Glutamatergic neuron (in vitro differentiated cells): ENCODE measurements at regions not wholly inside any gene's neighbourhood (a gene's known extent, or its start where the extent isn't known, plus 50 kb on each side); places are given as distances from the start of the nearest gene placed in this dataset.

Source experiments
- DNase-seq: peaks from one replicate; pipeline ENCODE4 v3.0.0; 2022
- H3K27ac Mint-ChIP-seq: one replicate; pipeline ENCODE4 v1.8.0; 2020; ENCODE audit warnings: mild to moderate bottlenecking, mixed read lengths, inconsistent platforms; ENCODE audit not compliant: unreplicated experiment
- H3K27me3 Mint-ChIP-seq: one replicate; pipeline ENCODE4 v1.8.0; 2020; ENCODE audit warnings: mild to moderate bottlenecking, moderate library complexity, mixed read lengths, inconsistent platforms; ENCODE audit not compliant: unreplicated experiment
- H3K36me3 Mint-ChIP-seq: one replicate; pipeline ENCODE4 v1.8.0; 2020; ENCODE audit warnings: mild to moderate bottlenecking, mixed read lengths, inconsistent platforms; ENCODE audit not compliant: unreplicated experiment
- H3K4me1 Mint-ChIP-seq: one replicate; pipeline ENCODE4 v1.8.0; 2020; ENCODE audit warnings: mild to moderate bottlenecking, low read depth, mixed read lengths, inconsistent platforms; ENCODE audit not compliant: unreplicated experiment
- H3K4me3 Mint-ChIP-seq: one replicate; pipeline ENCODE4 v1.8.0; 2020; ENCODE audit warnings: mild to moderate bottlenecking, mixed read lengths, inconsistent platforms; ENCODE audit not compliant: unreplicated experiment
- H3K9me3 Mint-ChIP-seq: one replicate; pipeline ENCODE4 v1.8.0; 2020; ENCODE audit warnings: mild to moderate bottlenecking, moderate library complexity, mixed read lengths, inconsistent platforms; ENCODE audit not compliant: unreplicated experiment
- TF ChIP-seq, protein P1 (sequence below): fragments of 200-600 bp; sonication (generic); IDR thresholded peaks from one replicate; pipeline ENCODE4 v1.5.0; 2021; ENCODE audit not compliant: partially characterized antibody, unreplicated experiment

DNA sequence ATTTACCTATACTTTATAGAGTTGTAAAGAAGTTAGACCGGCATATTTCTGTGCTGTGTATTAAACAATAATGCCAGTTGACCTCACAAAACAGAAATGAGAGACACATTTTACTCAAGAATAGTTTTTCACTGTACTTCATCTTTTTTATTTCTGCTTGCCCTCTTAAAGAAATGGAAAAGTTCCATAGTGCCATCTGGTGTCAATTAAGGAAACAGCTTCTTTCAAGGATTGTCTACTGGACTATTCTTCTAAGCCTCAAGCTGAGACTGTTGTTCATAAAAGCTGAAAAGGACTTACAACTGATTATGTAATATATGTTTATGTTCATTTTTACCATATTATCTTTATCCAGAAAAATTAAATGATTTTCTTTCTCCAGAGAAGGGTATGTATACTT, 1523.7 kb downstream of the ARAP2 start:
- Mint-ChIP-seq H3K4me1 (peaks cover 12% of the 10 kb centered on the region), H3K27me3 (peaks cover 2% of the 10 kb centered on the region), H3K9me3 (no peaks in the 10 kb centered on the region), H3K27ac (no peak overlapping the region), H3K4me3 (no peak overlapping the region), H3K36me3 (no peaks in the 10 kb centered on the region)
- no peak for DNase-seq
- TF ChIP-seq, protein P1, sequence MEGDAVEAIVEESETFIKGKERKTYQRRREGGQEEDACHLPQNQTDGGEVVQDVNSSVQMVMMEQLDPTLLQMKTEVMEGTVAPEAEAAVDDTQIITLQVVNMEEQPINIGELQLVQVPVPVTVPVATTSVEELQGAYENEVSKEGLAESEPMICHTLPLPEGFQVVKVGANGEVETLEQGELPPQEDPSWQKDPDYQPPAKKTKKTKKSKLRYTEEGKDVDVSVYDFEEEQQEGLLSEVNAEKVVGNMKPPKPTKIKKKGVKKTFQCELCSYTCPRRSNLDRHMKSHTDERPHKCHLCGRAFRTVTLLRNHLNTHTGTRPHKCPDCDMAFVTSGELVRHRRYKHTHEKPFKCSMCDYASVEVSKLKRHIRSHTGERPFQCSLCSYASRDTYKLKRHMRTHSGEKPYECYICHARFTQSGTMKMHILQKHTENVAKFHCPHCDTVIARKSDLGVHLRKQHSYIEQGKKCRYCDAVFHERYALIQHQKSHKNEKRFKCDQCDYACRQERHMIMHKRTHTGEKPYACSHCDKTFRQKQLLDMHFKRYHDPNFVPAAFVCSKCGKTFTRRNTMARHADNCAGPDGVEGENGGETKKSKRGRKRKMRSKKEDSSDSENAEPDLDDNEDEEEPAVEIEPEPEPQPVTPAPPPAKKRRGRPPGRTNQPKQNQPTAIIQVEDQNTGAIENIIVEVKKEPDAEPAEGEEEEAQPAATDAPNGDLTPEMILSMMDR, result peak; percentile 33

- H3K4me3 Mint-ChIP-seq, result no peak overlapping the region
- H3K9me3 Mint-ChIP-seq, result no peaks in the 10 kb centered on the region
- TF ChIP-seq, protein P1, result no peak
- peaks cover 2% of the 10 kb centered on the region for H3K27me3 Mint-ChIP-seq
- no peak for DNase-seq
- H3K4me1 Mint-ChIP-seq, result peaks cover 12% of the 10 kb centered on the region
- no peak overlapping the region for H3K27ac Mint-ChIP-seq
- H3K36me3 Mint-ChIP-seq, result no peaks in the 10 kb centered on the region
Measured at GRCh38 chr4:34721835-34722234, 1522.5 kb downstream of the ARAP2 start.

GRCh38 chr4:34723605-34724004, 1520.7 kb downstream of the ARAP2 start:
- Mint-ChIP-seq H3K27me3 (peaks cover 2% of the 10 kb centered on the region), H3K9me3 (no peaks in the 10 kb centered on the region), H3K27ac (no peak overlapping the region), H3K4me3 (no peak overlapping the region), H3K36me3 (no peaks in the 10 kb centered on the region), H3K4me1 (peaks cover 3% of the 10 kb centered on the region)
- TF ChIP-seq, protein P1, result no peak
- no peak for DNase-seq

DNA sequence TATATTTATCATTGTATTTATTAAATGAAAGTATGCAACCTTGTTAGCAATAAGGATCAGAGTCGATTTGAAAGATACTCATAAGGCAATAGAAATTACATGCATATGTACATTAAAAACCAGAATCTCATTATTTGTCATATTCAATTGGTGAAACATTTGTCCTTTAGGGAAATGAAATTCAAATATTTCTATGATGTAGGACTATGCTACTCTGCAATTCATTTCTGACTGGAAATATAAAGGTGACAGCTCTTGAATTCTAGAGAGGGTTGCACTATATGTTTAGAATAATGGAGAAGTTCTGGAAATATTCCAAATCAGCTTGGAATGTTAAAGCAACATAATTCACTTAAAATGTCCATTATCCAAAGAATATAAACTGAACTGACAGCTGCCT, 1519.8 kb downstream of the ARAP2 start:
- Mint-ChIP-seq H3K27me3 (peaks cover 2% of the 10 kb centered on the region), H3K27ac (no peak overlapping the region), H3K4me1 (peaks cover 3% of the 10 kb centered on the region), H3K9me3 (no peaks in the 10 kb centered on the region), H3K36me3 (no peaks in the 10 kb centered on the region), H3K4me3 (no peak overlapping the region)
- TF ChIP-seq, protein P1, result no peak
- DNase-seq, result no peak

- no peak overlapping the region for H3K4me3 Mint-ChIP-seq
- H3K4me1 Mint-ChIP-seq, result no peaks in the 10 kb centered on the region
- H3K27me3 Mint-ChIP-seq, result no peaks in the 10 kb centered on the region
- no peak overlapping the region for H3K27ac Mint-ChIP-seq
- DNase-seq, result no peak
- TF ChIP-seq, protein P1, result no peak
- no peaks in the 10 kb centered on the region for H3K36me3 Mint-ChIP-seq
- no peaks in the 10 kb centered on the region for H3K9me3 Mint-ChIP-seq
Measured at GRCh38 chr4:34731070-34731469, 1513.2 kb downstream of the ARAP2 start.
